Lower leg skin (tissue), 3 donors: ENCODE measurements at regions not wholly inside any gene's neighbourhood (a gene's known extent, or its start where the extent isn't known, plus 50 kb on each side); places are given as distances from the start of the nearest gene placed in this dataset.

Source experiments
- CTCF ChIP-seq, 3 donors: fragments of 450-650 bp; IDR thresholded peaks; one replicate each; pipeline ENCODE4 v1.5.1; 2016; ENCODE audit warnings: antibody characterized with exemption in 3 of 3, mild to moderate bottlenecking in 3 of 3, moderate library complexity in 2 of 3
- POLR2A ChIP-seq, 2 donors: fragments of 450-650 bp; IDR thresholded peaks; one replicate each; pipeline ENCODE4 v1.6.1; 2016 to 2017; ENCODE audit warnings: antibody characterized with exemption in 2 of 2, mild to moderate bottlenecking in 1 of 2, moderate library complexity in 1 of 2

GRCh38 chr17:77786740-77787505, 171.6 kb upstream of the TNRC6C start:
- TF ChIP-seq CTCF (IDR thresholded peaks at IDR 0.05) = no peak
- TF ChIP-seq POLR2A (IDR thresholded peaks at IDR 0.05) = no peak
